ENCODE measurements at regions not wholly inside any gene's neighbourhood (a gene's known extent, or its start where the extent isn't known, plus 50 kb on each side); places are given as distances from the start of the nearest gene placed in this dataset.

- Histone ChIP-seq H3K4me3 (ENCODE audit: low read depth, low read length) (no peak overlapping the region), H3K36me3 (ENCODE audit: control insufficient read depth, insufficient read depth, low read length) (no peaks in the 10 kb centered on the region), H3K9ac (ENCODE audit: low read length) (no peak overlapping the region), H3K4me1 (ENCODE audit: control insufficient read depth, insufficient read depth, low read length) (no peaks in the 10 kb centered on the region), H3K27ac (ENCODE audit: low read depth, low read length) (no peak overlapping the region), H3K9me3 (ENCODE audit: control insufficient read depth, insufficient read depth, low read depth, low read length) (no peaks in the 10 kb centered on the region), H3K27me3 (ENCODE audit: control insufficient read depth, insufficient read depth, low read length) (no peaks in the 10 kb centered on the region)
These were observed 480.2 kb upstream of the FBXO33 start for GRCh38 chr14:39912192-39913100.

GRCh38 chr14:39897657-39898056 lies 465.4 kb upstream of the FBXO33 start:
- no peak overlapping the region for H3K4me3 ChIP-seq (ENCODE audit: low read depth, low read length)
- H3K9ac ChIP-seq (ENCODE audit: low read length): no peak overlapping the region
- H3K27me3 ChIP-seq (ENCODE audit: control insufficient read depth, insufficient read depth, low read length): no peaks in the 10 kb centered on the region
- H3K4me1 ChIP-seq (ENCODE audit: control insufficient read depth, insufficient read depth, low read length): no peaks in the 10 kb centered on the region
- no peak overlapping the region for H3K27ac ChIP-seq (ENCODE audit: low read depth, low read length)
- H3K9me3 ChIP-seq (ENCODE audit: control insufficient read depth, insufficient read depth, low read depth, low read length): no peaks in the 10 kb centered on the region
- H3K36me3 ChIP-seq (ENCODE audit: control insufficient read depth, insufficient read depth, low read length): no peaks in the 10 kb centered on the region

- no peaks in the 10 kb centered on the region for H3K27me3 ChIP-seq (ENCODE audit: control insufficient read depth, insufficient read depth, low read length)
- H3K27ac ChIP-seq (ENCODE audit: low read depth, low read length): no peak overlapping the region
- no peak overlapping the region for H3K9ac ChIP-seq (ENCODE audit: low read length)
- no peaks in the 10 kb centered on the region for H3K36me3 ChIP-seq (ENCODE audit: control insufficient read depth, insufficient read depth, low read length)
- H3K9me3 ChIP-seq (ENCODE audit: control insufficient read depth, insufficient read depth, low read depth, low read length): no peaks in the 10 kb centered on the region
- H3K4me3 ChIP-seq (ENCODE audit: low read depth, low read length): no peak overlapping the region
- no peaks in the 10 kb centered on the region for H3K4me1 ChIP-seq (ENCODE audit: control insufficient read depth, insufficient read depth, low read length)
These were observed 457.8 kb upstream of the FBXO33 start for GRCh38 chr14:39890026-39890425.

GRCh38 chr14:39884091-39884490 lies 451.9 kb upstream of the FBXO33 start:
- Histone ChIP-seq H3K9me3 (ENCODE audit: control insufficient read depth, insufficient read depth, low read depth, low read length) (no peaks in the 10 kb centered on the region), H3K36me3 (ENCODE audit: control insufficient read depth, insufficient read depth, low read length) (no peaks in the 10 kb centered on the region), H3K27ac (ENCODE audit: low read depth, low read length) (no peak overlapping the region), H3K4me1 (ENCODE audit: control insufficient read depth, insufficient read depth, low read length) (0 out of 2 replicates have a peak, but pooled peaks cover 10% of the 10 kb centered on the region), H3K4me3 (ENCODE audit: low read depth, low read length) (no peak overlapping the region), H3K9ac (ENCODE audit: low read length) (no peak overlapping the region), H3K27me3 (ENCODE audit: control insufficient read depth, insufficient read depth, low read length) (no peaks in the 10 kb centered on the region)

GRCh38 chr14:39880965-39881364 lies 448.7 kb upstream of the FBXO33 start:
- H3K4me3 ChIP-seq (ENCODE audit: low read depth, low read length): no peak overlapping the region
- no peak overlapping the region for H3K27ac ChIP-seq (ENCODE audit: low read depth, low read length)
- peaks cover 23% of the 10 kb centered on the region for H3K4me1 ChIP-seq (ENCODE audit: control insufficient read depth, insufficient read depth, low read length)
- H3K27me3 ChIP-seq (ENCODE audit: control insufficient read depth, insufficient read depth, low read length): no peaks in the 10 kb centered on the region
- no peaks in the 10 kb centered on the region for H3K36me3 ChIP-seq (ENCODE audit: control insufficient read depth, insufficient read depth, low read length)
- H3K9ac ChIP-seq (ENCODE audit: low read length): no peak overlapping the region
- H3K9me3 ChIP-seq (ENCODE audit: control insufficient read depth, insufficient read depth, low read depth, low read length): no peaks in the 10 kb centered on the region

- Histone ChIP-seq H3K36me3 (ENCODE audit: control insufficient read depth, insufficient read depth, low read length) (no peaks in the 10 kb centered on the region), H3K27me3 (ENCODE audit: control insufficient read depth, insufficient read depth, low read length) (no peaks in the 10 kb centered on the region)
These were observed 448.0 kb upstream of the FBXO33 start for GRCh38 chr14:39880106-39880695.

GRCh38 chr14:39877577-39878190 lies 445.5 kb upstream of the FBXO33 start:
- H3K4me3 ChIP-seq (ENCODE audit: low read depth, low read length): no peak overlapping the region
- H3K27me3 ChIP-seq (ENCODE audit: control insufficient read depth, insufficient read depth, low read length): no peaks in the 10 kb centered on the region
- no peaks in the 10 kb centered on the region for H3K36me3 ChIP-seq (ENCODE audit: control insufficient read depth, insufficient read depth, low read length)
- H3K9me3 ChIP-seq (ENCODE audit: control insufficient read depth, insufficient read depth, low read depth, low read length): no peaks in the 10 kb centered on the region
- peaks cover 30% of the 10 kb centered on the region for H3K4me1 ChIP-seq (ENCODE audit: control insufficient read depth, insufficient read depth, low read length)
- H3K9ac ChIP-seq (ENCODE audit: low read length): no peak overlapping the region
- no peak overlapping the region for H3K27ac ChIP-seq (ENCODE audit: low read depth, low read length)

More at GRCh38 chr14:39880106-39880695, 448.0 kb upstream of the FBXO33 start:
- Histone ChIP-seq H3K4me3 (ENCODE audit: low read depth, low read length) (no peak overlapping the region), H3K4me1 (ENCODE audit: control insufficient read depth, insufficient read depth, low read length) (peaks cover 23% of the 10 kb centered on the region), H3K9me3 (ENCODE audit: control insufficient read depth, insufficient read depth, low read depth, low read length) (no peaks in the 10 kb centered on the region), H3K27ac (ENCODE audit: low read depth, low read length) (no peak overlapping the region), H3K9ac (ENCODE audit: low read length) (no peak overlapping the region)

GRCh38 chr14:39876916-39877315 lies 444.7 kb upstream of the FBXO33 start:
- no peak overlapping the region for H3K4me3 ChIP-seq (ENCODE audit: low read depth, low read length)
- no peak overlapping the region for H3K27ac ChIP-seq (ENCODE audit: low read depth, low read length)
- no peaks in the 10 kb centered on the region for H3K27me3 ChIP-seq (ENCODE audit: control insufficient read depth, insufficient read depth, low read length)
- H3K9ac ChIP-seq (ENCODE audit: low read length): no peak overlapping the region
- no peaks in the 10 kb centered on the region for H3K36me3 ChIP-seq (ENCODE audit: control insufficient read depth, insufficient read depth, low read length)
- H3K4me1 ChIP-seq (ENCODE audit: control insufficient read depth, insufficient read depth, low read length): peaks cover 30% of the 10 kb centered on the region
- no peaks in the 10 kb centered on the region for H3K9me3 ChIP-seq (ENCODE audit: control insufficient read depth, insufficient read depth, low read depth, low read length)

GRCh38 chr14:39875028-39875427 lies 442.8 kb upstream of the FBXO33 start:
- Histone ChIP-seq H3K27me3 (ENCODE audit: control insufficient read depth, insufficient read depth, low read length) (no peaks in the 10 kb centered on the region), H3K27ac (ENCODE audit: low read depth, low read length) (no peak overlapping the region), H3K4me1 (ENCODE audit: control insufficient read depth, insufficient read depth, low read length) (peaks cover 26% of the 10 kb centered on the region), H3K9ac (ENCODE audit: low read length) (no peak overlapping the region), H3K9me3 (ENCODE audit: control insufficient read depth, insufficient read depth, low read depth, low read length) (no peaks in the 10 kb centered on the region), H3K36me3 (ENCODE audit: control insufficient read depth, insufficient read depth, low read length) (no peaks in the 10 kb centered on the region), H3K4me3 (ENCODE audit: low read depth, low read length) (no peak overlapping the region)

GRCh38 chr14:39873791-39874190 lies 441.6 kb upstream of the FBXO33 start:
- no peak overlapping the region for H3K4me3 ChIP-seq (ENCODE audit: low read depth, low read length)
- H3K9me3 ChIP-seq (ENCODE audit: control insufficient read depth, insufficient read depth, low read depth, low read length): no peaks in the 10 kb centered on the region
- peaks cover 20% of the 10 kb centered on the region for H3K4me1 ChIP-seq (ENCODE audit: control insufficient read depth, insufficient read depth, low read length)
- H3K9ac ChIP-seq (ENCODE audit: low read length): no peak overlapping the region
- H3K27ac ChIP-seq (ENCODE audit: low read depth, low read length): no peak overlapping the region
- no peaks in the 10 kb centered on the region for H3K27me3 ChIP-seq (ENCODE audit: control insufficient read depth, insufficient read depth, low read length)
- H3K36me3 ChIP-seq (ENCODE audit: control insufficient read depth, insufficient read depth, low read length): no peaks in the 10 kb centered on the region

GRCh38 chr14:39868949-39869348 lies 436.7 kb upstream of the FBXO33 start:
- no peak overlapping the region for H3K27ac ChIP-seq (ENCODE audit: low read depth, low read length)
- H3K27me3 ChIP-seq (ENCODE audit: control insufficient read depth, insufficient read depth, low read length): no peaks in the 10 kb centered on the region
- no peaks in the 10 kb centered on the region for H3K36me3 ChIP-seq (ENCODE audit: control insufficient read depth, insufficient read depth, low read length)
- no peaks in the 10 kb centered on the region for H3K9me3 ChIP-seq (ENCODE audit: control insufficient read depth, insufficient read depth, low read depth, low read length)
- no peak overlapping the region for H3K4me3 ChIP-seq (ENCODE audit: low read depth, low read length)
- peaks cover 10% of the 10 kb centered on the region for H3K4me1 ChIP-seq (ENCODE audit: control insufficient read depth, insufficient read depth, low read length)
- H3K9ac ChIP-seq (ENCODE audit: low read length): no peak overlapping the region

Measured in HUES6 (cell line).